Kidney (tissue), 13 donors: ENCODE measurements at regions not wholly inside any gene's neighbourhood (a gene's known extent, or its start where the extent isn't known, plus 50 kb on each side); places are given as distances from the start of the nearest gene placed in this dataset.

ENCODE experiments used
- DNase-seq, 5 donors: peaks; one replicate each; pipeline ENCODE4 v3.0.0-alpha.2; 2013 to 2020
- FAIRE-seq: peaks from 2 replicates; lab custom pipeline; 2012; peaks lifted over from hg19 to GRCh38; lab: Jason Lieb, UNC
- H3K27ac ChIP-seq, 2 donors: one replicate each; pipeline ENCODE4 v1.7.0; 2013; ENCODE audit warnings: low read depth in 2 of 2, low read length in 2 of 2, inconsistent platforms in 1 of 2
- H3K27me3 ChIP-seq: one replicate; pipeline ENCODE4 v1.7.1; 2013; ENCODE audit warnings: low read length, inconsistent platforms; ENCODE audit not compliant: control insufficient read depth, insufficient read depth
- H3K36me3 ChIP-seq, 3 donors: one replicate each; pipeline versions ENCODE4 v1.7.0 to v1.7.1; 2013; ENCODE audit warnings: low read length in 3 of 3, control low read depth in 1 of 3, inconsistent platforms in 1 of 3; ENCODE audit not compliant: insufficient read depth in 3 of 3, control insufficient read depth in 2 of 3
- H3K4me1 ChIP-seq, 3 donors: one replicate each; pipeline versions ENCODE4 v1.7.0 to v1.7.1; 2013; ENCODE audit warnings: low read length in 3 of 3, inconsistent platforms in 1 of 3, low read depth in 1 of 3; ENCODE audit not compliant: control insufficient read depth in 2 of 3, insufficient read depth in 2 of 3
- H3K4me3 ChIP-seq, 3 donors: one replicate each; pipeline versions ENCODE4 v1.7.0 to v1.8.1; 2013; ENCODE audit warnings: low read length in 3 of 3, control low read depth in 1 of 3, inconsistent platforms in 1 of 3
- H3K9ac ChIP-seq, 3 donors: one replicate each; pipeline versions ENCODE4 v1.7.0 to v1.7.1; 2013; ENCODE audit warnings: low read length in 3 of 3, control low read depth in 1 of 3, inconsistent platforms in 1 of 3
- H3K9me3 ChIP-seq, 3 donors: one replicate each; pipeline versions ENCODE4 v1.7.0 to v1.7.1; 2013; ENCODE audit warnings: low read length in 3 of 3, control low read depth in 1 of 3, inconsistent platforms in 1 of 3; ENCODE audit not compliant: control insufficient read depth in 2 of 3, insufficient read depth in 1 of 3
- intact Hi-C: fragments of 100-400 bp; cut with DNase I; formaldehyde crosslinking; loops from one replicate; pipeline ENCODE4 v1.11.1; 2022
- TF ChIP-seq, protein P1 (sequence below): IDR thresholded peaks from 3 replicates; pipeline ENCODE4 v1.5.1; 2012; ENCODE audit warnings: mild to moderate bottlenecking, moderate library complexity, borderline replicate concordance; ENCODE audit not compliant: insufficient read depth; ENCODE audit errors: extremely low read depth
- donor health status: control.
- donor health status: control.
- donor health status: control.
- donor health status: control.
- donor health status: control.
- donor health status: DM: yes; HTN: yes; CAD: no.
- donor health status: Normal renal cell carcinoma (clear cell type).

DNA sequence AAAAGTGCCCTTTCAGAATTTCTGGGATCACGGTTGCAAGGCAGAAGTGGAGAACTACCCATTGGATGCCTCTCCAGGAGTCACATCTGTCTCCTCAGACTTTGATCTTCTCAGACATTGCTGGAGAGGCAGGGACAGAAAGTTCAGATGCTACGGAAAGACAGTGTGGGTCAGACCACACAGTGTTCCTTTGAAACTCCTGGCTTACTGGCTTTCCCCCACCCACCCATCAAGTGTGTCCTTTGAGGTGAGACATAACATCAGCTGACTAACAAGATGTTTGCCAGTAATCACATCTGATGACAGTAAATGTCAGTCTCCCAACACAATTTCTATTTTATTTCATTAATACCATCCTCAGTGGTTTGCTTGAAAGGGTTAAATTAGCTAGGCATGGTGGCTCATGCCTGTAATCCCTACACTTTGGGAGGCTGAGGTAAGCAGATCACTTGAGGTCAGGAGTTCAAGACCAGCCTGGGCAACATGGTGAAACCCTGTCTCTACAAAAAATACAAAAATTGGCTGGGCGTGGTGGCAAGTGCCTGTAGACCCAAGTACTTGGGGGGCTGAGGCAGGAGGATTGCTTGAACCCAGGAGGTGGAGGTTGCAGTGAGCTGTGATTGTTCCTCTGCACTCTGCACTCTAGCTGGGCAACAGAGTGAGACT lies 67.2 kb upstream of the SNX9 start:
- H3K4me1 ChIP-seq, result peaks cover 0 to 14% (median 14%) of the 10 kb centered on the region in 3 donors
- TF ChIP-seq, protein P1, sequence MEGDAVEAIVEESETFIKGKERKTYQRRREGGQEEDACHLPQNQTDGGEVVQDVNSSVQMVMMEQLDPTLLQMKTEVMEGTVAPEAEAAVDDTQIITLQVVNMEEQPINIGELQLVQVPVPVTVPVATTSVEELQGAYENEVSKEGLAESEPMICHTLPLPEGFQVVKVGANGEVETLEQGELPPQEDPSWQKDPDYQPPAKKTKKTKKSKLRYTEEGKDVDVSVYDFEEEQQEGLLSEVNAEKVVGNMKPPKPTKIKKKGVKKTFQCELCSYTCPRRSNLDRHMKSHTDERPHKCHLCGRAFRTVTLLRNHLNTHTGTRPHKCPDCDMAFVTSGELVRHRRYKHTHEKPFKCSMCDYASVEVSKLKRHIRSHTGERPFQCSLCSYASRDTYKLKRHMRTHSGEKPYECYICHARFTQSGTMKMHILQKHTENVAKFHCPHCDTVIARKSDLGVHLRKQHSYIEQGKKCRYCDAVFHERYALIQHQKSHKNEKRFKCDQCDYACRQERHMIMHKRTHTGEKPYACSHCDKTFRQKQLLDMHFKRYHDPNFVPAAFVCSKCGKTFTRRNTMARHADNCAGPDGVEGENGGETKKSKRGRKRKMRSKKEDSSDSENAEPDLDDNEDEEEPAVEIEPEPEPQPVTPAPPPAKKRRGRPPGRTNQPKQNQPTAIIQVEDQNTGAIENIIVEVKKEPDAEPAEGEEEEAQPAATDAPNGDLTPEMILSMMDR, result no peak
- DNase-seq (no peak), FAIRE-seq (no peak)
- H3K4me3 ChIP-seq, result no peak overlapping the region
- no peak overlapping the region for H3K27ac ChIP-seq
- no peaks in the 10 kb centered on the region for H3K27me3 ChIP-seq
- intact Hi-C loops, result loop anchor here (10.0 kb wide), 1 partner anchor 99 kb away; no protein-coding TSS in a partner anchor
- no peaks in the 10 kb centered on the region for H3K36me3 ChIP-seq
- no peaks in the 10 kb centered on the region for H3K9me3 ChIP-seq
- H3K9ac ChIP-seq, result no peak overlapping the region

DNA sequence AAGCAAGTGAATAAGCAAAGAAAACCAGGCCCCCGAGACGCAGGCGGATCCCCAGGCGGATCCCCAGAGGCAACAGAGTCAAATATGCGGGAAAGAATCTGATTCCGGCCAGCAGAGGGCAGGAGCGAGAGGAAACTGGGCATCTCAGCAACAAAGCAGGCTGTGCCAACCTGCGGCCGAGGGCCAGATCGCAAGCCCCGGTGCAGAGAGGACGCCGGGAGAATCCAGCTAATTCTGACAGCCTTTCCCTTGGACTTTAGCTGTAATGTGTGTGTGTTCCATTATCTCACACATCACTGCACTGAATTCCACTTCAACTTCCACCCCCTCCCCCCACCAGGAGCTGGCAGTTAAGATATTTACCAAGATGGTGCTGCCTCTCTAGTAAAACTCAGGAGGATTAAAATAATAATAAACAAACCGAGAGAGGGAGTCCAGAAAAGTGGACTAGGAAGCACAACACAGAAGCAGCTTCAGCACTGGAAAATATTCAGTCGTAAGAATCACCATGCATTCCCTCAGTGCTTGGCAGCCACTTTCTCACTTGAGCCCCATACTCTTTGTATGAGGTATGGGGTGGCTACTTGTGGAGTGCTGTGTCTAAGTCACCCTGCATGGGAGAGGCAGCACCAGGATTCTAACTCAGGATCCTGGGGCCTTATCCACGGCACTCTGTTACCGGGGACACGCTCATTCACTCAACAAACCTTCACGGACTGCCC lies 66.2 kb upstream of the SNX9 start:
- Histone ChIP-seq H3K9me3 (no peaks in the 10 kb centered on the region), H3K27ac (peak overlapping the region; percentile 16 to 52), H3K36me3 (no peaks in the 10 kb centered on the region), H3K9ac (no peak overlapping the region), H3K27me3 (no peaks in the 10 kb centered on the region), H3K4me3 (no peak overlapping the region), H3K4me1 (peaks cover 0 to 14% (median 14%) of the 10 kb centered on the region in 3 donors)
- FAIRE-seq (peak; percentile 46), DNase-seq (peak; percentile 89 to 94 (median 92))
- intact Hi-C loops, result loop anchor here (10.0 kb wide), 1 partner anchor 98 kb away; no protein-coding TSS in a partner anchor
- TF ChIP-seq, protein P1, result peak; percentile 92

DNA sequence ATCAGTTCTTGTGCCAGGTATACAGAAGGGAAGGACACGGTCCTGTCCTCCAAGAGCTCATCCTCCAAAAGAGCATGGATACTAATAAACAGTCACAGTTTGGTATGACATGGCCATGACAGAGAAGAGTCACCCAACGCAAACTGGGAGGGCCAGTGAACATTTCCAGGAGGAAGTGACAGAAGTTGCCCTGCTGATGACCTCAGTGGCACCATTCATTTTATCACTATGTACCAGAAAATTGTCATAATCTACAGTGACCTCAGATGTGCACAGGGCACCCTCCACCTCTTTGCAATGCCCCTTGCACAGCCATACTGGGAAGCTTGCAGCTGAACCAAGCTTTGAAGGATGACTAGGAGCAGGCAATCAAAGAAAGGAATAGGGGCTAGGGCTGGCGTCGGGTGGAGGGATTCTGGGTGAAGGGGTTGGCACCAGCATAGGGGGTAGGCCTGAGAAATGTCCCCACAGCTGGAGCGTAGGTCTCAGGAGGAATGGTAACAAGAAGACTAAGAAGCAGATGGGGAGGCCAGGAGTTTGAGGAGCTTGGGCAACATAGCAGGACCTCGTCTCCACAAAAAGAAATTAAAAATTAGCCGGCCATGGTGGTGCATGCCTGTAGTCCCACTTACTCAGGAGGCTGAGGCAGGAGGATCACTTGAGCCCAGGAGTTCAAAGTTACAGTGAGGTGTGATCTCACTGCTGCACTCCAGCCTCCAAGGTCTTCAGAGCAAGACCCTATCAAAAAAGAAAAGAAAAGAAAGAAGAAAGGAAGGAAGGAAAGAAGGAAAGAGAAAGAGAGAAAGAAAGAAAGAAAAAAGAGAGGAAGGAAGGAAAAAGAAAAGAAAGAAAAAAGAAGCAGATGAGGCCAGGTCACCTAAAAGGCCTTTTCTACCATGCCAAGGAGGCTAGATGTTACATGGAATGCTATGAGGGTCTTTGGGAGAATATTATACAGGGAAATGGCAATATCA lies 65.3 kb upstream of the SNX9 start:
- no peak for DNase-seq
- Histone ChIP-seq H3K27ac (peak overlapping the region in 1 of 2 donors; percentile 52), H3K9ac (no peak overlapping the region), H3K9me3 (no peaks in the 10 kb centered on the region), H3K4me3 (no peak overlapping the region), H3K36me3 (no peaks in the 10 kb centered on the region), H3K4me1 (peaks cover 0 to 19% (median 15%) of the 10 kb centered on the region in 3 donors), H3K27me3 (no peaks in the 10 kb centered on the region)
- TF ChIP-seq, protein P1, result no peak
- no peak for FAIRE-seq
- intact Hi-C loops, result loop anchor here (10.0 kb wide), 1 partner anchor 97 kb away; no protein-coding TSS in a partner anchor
